ENCODE measurements at regions not wholly inside any gene's neighbourhood (a gene's known extent, or its start where the extent isn't known, plus 50 kb on each side); places are given as distances from the start of the nearest gene placed in this dataset.

GRCh38 chr10:35765996-35766395 is 123.9 kb upstream of the FZD8 start:
- WGBS, 2 experiments (ENCODE audit: extremely low coverage in 1 of 2, insufficient coverage in 1 of 2, insufficient read length in 1 of 2, insufficient replicate concordance in 2 of 2, low coverage in 1 of 2, low lambda C conversion rate in 2 of 2, missing lambda C conversion rate in 1 of 2), result 85% methylated on average over 4 of the region's 4 CpGs; no CpG with 5 or more reads in 1 of the 2 experiments
- Histone ChIP-seq H3K18ac (ENCODE audit: extremely low read depth, low read length) (no peak overlapping the region), H3K79me1 (ENCODE audit: low read depth, low read length) (no peaks in the 10 kb centered on the region)
- TF ChIP-seq POLR2AphosphoS5 (IDR thresholded peaks at IDR 0.05; ENCODE audit: low read depth, low read length), result no peak
- TF ChIP-seq CTCF (IDR thresholded peaks at IDR 0.05; ENCODE audit: control extremely low read depth in 1 of 3, insufficient read depth in 1 of 3, low read depth in 1 of 3, low read length in 3 of 3), result no peak
- no peak for TF ChIP-seq TAF7 (optimal IDR thresholded peaks at IDR 0.05; ENCODE audit: borderline replicate concordance, low read depth, low read length)
- TF ChIP-seq SUZ12 (IDR thresholded peaks at IDR 0.05; ENCODE audit: low read length), result no peak
- no peak for TF ChIP-seq SIRT6 (IDR thresholded peaks at IDR 0.05; ENCODE audit: low read length)
- TF ChIP-seq CBX5 (IDR thresholded peaks at IDR 0.05; ENCODE audit: low read depth, low read length), result no peak
- TF ChIP-seq HDAC6 (IDR thresholded peaks at IDR 0.05; ENCODE audit: low read depth, low read length), result no peak
- no peak for TF ChIP-seq SP4 (IDR thresholded peaks at IDR 0.05; ENCODE audit: low read length)
- TF ChIP-seq TCF12 (IDR thresholded peaks at IDR 0.05; ENCODE audit: low read depth, low read length), result no peak
- no peak for TF ChIP-seq CHD2 (IDR thresholded peaks at IDR 0.05; ENCODE audit: low read length)
- no peak for TF ChIP-seq TEAD4 (IDR thresholded peaks at IDR 0.05; ENCODE audit: low read depth, low read length)
- TF ChIP-seq SAP30 (IDR thresholded peaks at IDR 0.05; ENCODE audit: insufficient read depth, insufficient replicate concordance, low read length), result no peak
- no peak for TF ChIP-seq SP2 (IDR thresholded peaks at IDR 0.05; ENCODE audit: low read length)
- no peak for TF ChIP-seq BACH1 (IDR thresholded peaks at IDR 0.05; ENCODE audit: low read length)

More at GRCh38 chr10:35765996-35766395, 123.9 kb upstream of the FZD8 start:
- H3K27ac ChIP-seq (ENCODE audit: low read depth, low read length), result no peak overlapping the region
- H3K4me2 ChIP-seq (ENCODE audit: insufficient read depth in 1 of 2, low read depth in 2 of 2, low read length in 2 of 2), result no peak overlapping the region
- H3K9ac ChIP-seq (replicated peaks in 1 of 4; ENCODE audit: extremely low read depth in 1 of 4, low read depth in 3 of 4, low read length in 3 of 4), result no peak overlapping the region
- no peaks in the 10 kb centered on the region for H3K79me2 ChIP-seq (ENCODE audit: control insufficient read depth in 1 of 2, insufficient read depth in 2 of 2, low read length in 2 of 2)
- no peak overlapping the region for H3K4me3 ChIP-seq (ENCODE audit: extremely low read depth in 1 of 4, insufficient read depth in 2 of 4, low read depth in 3 of 4, low read length in 4 of 4)
- no peak overlapping the region for H2AK5ac ChIP-seq (ENCODE audit: low read depth, low read length)
- no peaks in the 10 kb centered on the region for H4K20me1 ChIP-seq (replicated peaks in 1 of 2; ENCODE audit: control insufficient read depth in 1 of 2, insufficient read depth in 2 of 2, low read length in 2 of 2)
- no peak overlapping the region for H2BK12ac ChIP-seq (ENCODE audit: low read depth, low read length)
- H3K9me3 ChIP-seq (ENCODE audit: insufficient read depth in 2 of 2, low read depth in 1 of 2, low read length in 1 of 2), result no peaks in the 10 kb centered on the region
- H4K91ac ChIP-seq (replicated peaks; ENCODE audit: insufficient read length, low read length), result no peak overlapping the region
- no peak overlapping the region for H3K56ac ChIP-seq (replicated peaks; ENCODE audit: insufficient read length, low read depth, low read length)
- H4K5ac ChIP-seq (ENCODE audit: insufficient read length, low read depth, low read length), result no peak overlapping the region
- H2BK5ac ChIP-seq (ENCODE audit: low read depth, low read length), result no peak overlapping the region
- H2AFZ ChIP-seq (ENCODE audit: low read length), result no peak overlapping the region
- no peak for FAIRE-seq
- H4K8ac ChIP-seq (ENCODE audit: extremely low read depth, insufficient read depth, low read length), result no peak overlapping the region
- no peaks in the 10 kb centered on the region for H3K27me3 ChIP-seq (replicated peaks in 1 of 4; ENCODE audit: control insufficient read depth in 3 of 4, extremely low read depth in 1 of 4, insufficient read depth in 3 of 4, low read length in 3 of 4)
- peaks cover 3 to 7% (median 5%) of the 10 kb centered on the region in 4 experiments; a peak in 4 of 7 replicates for H3K4me1 ChIP-seq (replicated peaks in 1 of 4; ENCODE audit: control insufficient read depth in 3 of 4, insufficient read depth in 4 of 4, low read length in 3 of 4)
- H3K23ac ChIP-seq (ENCODE audit: insufficient read length), result no peak overlapping the region
- no peak overlapping the region for H2BK120ac ChIP-seq (replicated peaks; ENCODE audit: low read depth, low read length)
- no peak for DNase-seq (ENCODE audit: low read depth in 1 of 2, low spot score in 2 of 2)
- H2BK20ac ChIP-seq (ENCODE audit: low read length), result no peak overlapping the region
- no peak overlapping the region for H3K14ac ChIP-seq (ENCODE audit: insufficient read length)
- no peaks in the 10 kb centered on the region for H3K23me2 ChIP-seq (ENCODE audit: low read depth, low read length)
- CTCF ChIA-PET (ENCODE audit: partially characterized antibody), result no interaction called here
- no peak overlapping the region for H3K4ac ChIP-seq (replicated peaks; ENCODE audit: insufficient read length, low read depth, low read length)
- H3K36me3 ChIP-seq (ENCODE audit: control insufficient read depth in 2 of 4, insufficient read depth in 4 of 4, low read length in 3 of 4), result no peaks in the 10 kb centered on the region
- H2BK15ac ChIP-seq (ENCODE audit: low read length), result 0 out of 2 replicates have a peak overlapping the region, but pooled peaks have one; percentile 29
- POLR2A ChIA-PET (ENCODE audit: partially characterized antibody), result no interaction called here
